GM23338 (cell line): ENCODE measurements at regions not wholly inside any gene's neighbourhood (a gene's known extent, or its start where the extent isn't known, plus 50 kb on each side); places are given as distances from the start of the nearest gene placed in this dataset.

Experiments
- ATAC-seq: fragments of 200-7000 bp; cut with Tn5 transposase; 3 replicates; pipeline ENCODE4 v1.9.1; 2020
- DNase-seq: peaks from one replicate; pipeline ENCODE4 v3.0.0-alpha.2; 2015; ENCODE audit warnings: low spot score
- H2AFZ ChIP-seq: fragments of 200-600 bp; sonication (generic); 2 replicates; pipeline ENCODE4 v1.8.0; 2016; ENCODE audit warnings: antibody characterized with exemption, mild to moderate bottlenecking, moderate library complexity
- H3F3A ChIP-seq: fragments of 200-600 bp; sonication (generic); replicated peaks from 2 replicates; pipeline ENCODE4 v1.8.0; 2017; ENCODE audit warnings: antibody characterized with exemption, mixed run types, low read depth
- H3K27ac ChIP-seq: fragments of 200-600 bp; sonication (generic); 2 replicates; pipeline ENCODE4 v1.6.1; 2016; ENCODE audit warnings: low read depth
- H3K27me3 ChIP-seq: fragments of 200-600 bp; sonication (generic); 2 replicates; pipeline ENCODE4 v1.8.0; 2016; ENCODE audit warnings: mild to moderate bottlenecking, mixed run types, moderate library complexity; ENCODE audit not compliant: insufficient read depth
- H3K36me3 ChIP-seq: fragments of 200-600 bp; sonication (generic); 2 replicates; pipeline ENCODE4 v1.8.0; 2016; ENCODE audit warnings: mild to moderate bottlenecking; ENCODE audit not compliant: insufficient read depth
- H3K4me1 ChIP-seq: fragments of 200-600 bp; sonication (generic); 2 replicates; pipeline ENCODE4 v1.8.0; 2016; ENCODE audit warnings: mild to moderate bottlenecking, moderate library complexity; ENCODE audit not compliant: insufficient read depth
- H3K4me2 ChIP-seq: fragments of 200-600 bp; sonication (generic); 2 replicates; pipeline ENCODE4 v1.7.1; 2017; ENCODE audit warnings: mixed run types
- H3K4me3 ChIP-seq: fragments of 200-600 bp; sonication (generic); 2 replicates; pipeline ENCODE4 v1.6.1; 2016; ENCODE audit warnings: mixed run types
- H3K79me2 ChIP-seq: fragments of 200-600 bp; sonication (generic); replicated peaks from 2 replicates; pipeline ENCODE4 v1.8.0; 2017; ENCODE audit warnings: mild to moderate bottlenecking; ENCODE audit not compliant: insufficient read depth
- H3K9me2 ChIP-seq: fragments of 200-600 bp; sonication (generic); 2 replicates; pipeline ENCODE4 v1.8.0; 2017; ENCODE audit not compliant: insufficient read depth
- H4K20me1 ChIP-seq: fragments of 200-600 bp; sonication (generic); replicated peaks from 2 replicates; pipeline ENCODE4 v1.8.0; 2017; ENCODE audit warnings: mild to moderate bottlenecking; ENCODE audit not compliant: insufficient read depth
- H3K27ac Mint-ChIP-seq: 2 replicates; pipeline ENCODE4 v1.8.0; 2020; ENCODE audit warnings: inconsistent platforms, mild to moderate bottlenecking, moderate library complexity, mixed read lengths
- H3K27me3 Mint-ChIP-seq: 3 replicates; pipeline ENCODE4 v1.8.0; 2022; ENCODE audit warnings: low read depth, mild to moderate bottlenecking, moderate library complexity, mixed read lengths, inconsistent platforms; ENCODE audit not compliant: insufficient read depth, poor library complexity
- H3K36me3 Mint-ChIP-seq: 3 replicates; pipeline ENCODE4 v1.8.0; 2021; ENCODE audit warnings: low read depth, mild to moderate bottlenecking, inconsistent platforms, moderate library complexity, mixed read lengths
- H3K4me1 Mint-ChIP-seq: 3 replicates; pipeline ENCODE4 v1.8.0; 2020; ENCODE audit warnings: mild to moderate bottlenecking, inconsistent platforms, mixed read lengths
- H3K4me3 Mint-ChIP-seq: 3 replicates; pipeline ENCODE4 v1.8.0; 2021; ENCODE audit warnings: moderate library complexity, mild to moderate bottlenecking, inconsistent platforms, mixed read lengths
- H3K9me3 Mint-ChIP-seq: 3 replicates; pipeline ENCODE4 v1.8.0; 2020; ENCODE audit warnings: moderate library complexity, mild to moderate bottlenecking, inconsistent platforms, mixed read lengths
- CREB1 ChIP-seq: fragments of 250-450 bp; sonication (Bioruptor Pico); IDR thresholded peaks from 2 replicates; pipeline ENCODE4 v1.5.0; 2020; ENCODE audit warnings: low read depth, mild to moderate bottlenecking, moderate library complexity
- EZH2 ChIP-seq: fragments of 200-600 bp; sonication (generic); IDR thresholded peaks from one replicate; pipeline ENCODE4 v1.8.0; 2017; ENCODE audit warnings: antibody characterized with exemption, mild to moderate bottlenecking, low read depth; ENCODE audit not compliant: unreplicated experiment
- EZH2phosphoT487 ChIP-seq: fragments of 200-600 bp; sonication (generic); IDR thresholded peaks from one replicate; pipeline ENCODE4 v1.8.1; 2018; ENCODE audit warnings: antibody characterized with exemption; ENCODE audit not compliant: unreplicated experiment
- JUNB ChIP-seq: IDR thresholded peaks from one replicate; pipeline ENCODE4 v1.6.1; 2016; ENCODE audit warnings: antibody characterized with exemption; ENCODE audit not compliant: unreplicated experiment
- NANOG ChIP-seq: IDR thresholded peaks from 2 replicates; pipeline ENCODE4 v1.6.1; 2016; ENCODE audit warnings: antibody characterized with exemption, borderline replicate concordance
- POLR2AphosphoS5 ChIP-seq: IDR thresholded peaks from 2 replicates; pipeline ENCODE4 v1.6.1; 2016; ENCODE audit warnings: antibody characterized with exemption, low read depth
- STAT1 ChIP-seq: IDR thresholded peaks from one replicate; pipeline ENCODE4 v1.6.1; 2016; ENCODE audit warnings: antibody characterized with exemption; ENCODE audit not compliant: unreplicated experiment
- ZNF114 ChIP-seq: fragments of 250-450 bp; sonication (Bioruptor Pico); IDR thresholded peaks from 2 replicates; pipeline ENCODE4 v1.5.0; 2020; ENCODE audit warnings: mild to moderate bottlenecking, moderate library complexity
- ZNF331 ChIP-seq: fragments of 250-450 bp; sonication (Bioruptor Pico); IDR thresholded peaks from 2 replicates; pipeline ENCODE4 v1.5.0; 2020; ENCODE audit warnings: low read depth, mild to moderate bottlenecking, moderate library complexity
- TF ChIP-seq, protein P1 (sequence below): IDR thresholded peaks from one replicate; pipeline ENCODE4 v1.6.1; 2018; ENCODE audit warnings: antibody characterized with exemption; ENCODE audit not compliant: unreplicated experiment
- TF ChIP-seq, protein P2 (sequence below): fragments of 250-450 bp; sonication (Bioruptor Pico); IDR thresholded peaks from 2 replicates; pipeline ENCODE4 v1.5.0; 2020; ENCODE audit warnings: mild to moderate bottlenecking, moderate library complexity
- TF ChIP-seq, protein P3 (sequence below), 2 experiments: fragments of 200-600 bp in 1 of 2; sonication (generic) in 1 of 2; conservative IDR thresholded peaks; 2 replicates each; pipeline versions ENCODE4 v1.5.1 to v1.6.1; 2016 to 2017; ENCODE audit warnings: antibody characterized with exemption in 2 of 2, low read depth in 2 of 2, mild to moderate bottlenecking in 2 of 2, moderate library complexity in 1 of 2
- TF ChIP-seq, protein P4 (sequence below): IDR thresholded peaks from 2 replicates; pipeline ENCODE4 v1.6.1; 2016; ENCODE audit warnings: antibody characterized with exemption

DNA sequence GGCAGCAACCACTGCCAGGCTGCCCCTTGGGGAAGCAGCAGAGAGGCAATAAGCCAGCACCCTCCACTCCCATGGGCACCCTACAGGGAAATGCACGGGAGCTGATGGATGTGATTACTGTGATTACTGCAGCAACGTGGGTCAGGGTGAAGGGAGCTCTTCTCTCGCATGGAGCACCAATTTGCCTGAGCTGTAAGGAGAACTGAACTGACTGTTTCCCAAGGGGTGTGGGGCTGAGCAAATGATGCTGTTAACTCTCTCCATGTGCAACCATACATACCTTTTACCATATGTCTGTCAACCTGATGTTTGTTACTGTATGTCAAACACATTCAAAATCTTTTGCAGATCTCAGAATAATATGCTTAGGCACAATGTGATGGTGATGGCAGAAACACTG is 680.6 kb downstream of the SQOR start:
- Histone ChIP-seq H3K9me2 (no peaks in the 10 kb centered on the region; the same call in 1 of the 2 replicates), H3K4me3 (no peak overlapping the region), H4K20me1 (no peaks in the 10 kb centered on the region), H3K27me3 (no peaks in the 10 kb centered on the region), H3K36me3 (no peaks in the 10 kb centered on the region), H2AFZ (0 out of 2 replicates have a peak overlapping the region, but pooled peaks have one; percentile 15), H3K27ac (no peak overlapping the region), H3K4me1 (0 out of 2 replicates have a peak, but pooled peaks cover 9% of the 10 kb centered on the region), H3K4me2 (no peak overlapping the region), H3K79me2 (no peaks in the 10 kb centered on the region), H3F3A (no peaks in the 10 kb centered on the region)
- DNase-seq (no peak), ATAC-seq (no peak)
- no peak overlapping the region for H3K27ac Mint-ChIP-seq
- H3K36me3 Mint-ChIP-seq: no peaks in the 10 kb centered on the region
- no peaks in the 10 kb centered on the region for H3K27me3 Mint-ChIP-seq
- H3K4me1 Mint-ChIP-seq: peaks cover 2% of the 10 kb centered on the region; the same call in 2 of the 3 replicates
- peaks cover 34% of the 10 kb centered on the region for H3K9me3 Mint-ChIP-seq
- no peak overlapping the region for H3K4me3 Mint-ChIP-seq
- no peak for TF ChIP-seq ZNF331 (CRISPR knock-in tag)
- no peak for TF ChIP-seq EZH2phosphoT487
- TF ChIP-seq, protein P1, sequence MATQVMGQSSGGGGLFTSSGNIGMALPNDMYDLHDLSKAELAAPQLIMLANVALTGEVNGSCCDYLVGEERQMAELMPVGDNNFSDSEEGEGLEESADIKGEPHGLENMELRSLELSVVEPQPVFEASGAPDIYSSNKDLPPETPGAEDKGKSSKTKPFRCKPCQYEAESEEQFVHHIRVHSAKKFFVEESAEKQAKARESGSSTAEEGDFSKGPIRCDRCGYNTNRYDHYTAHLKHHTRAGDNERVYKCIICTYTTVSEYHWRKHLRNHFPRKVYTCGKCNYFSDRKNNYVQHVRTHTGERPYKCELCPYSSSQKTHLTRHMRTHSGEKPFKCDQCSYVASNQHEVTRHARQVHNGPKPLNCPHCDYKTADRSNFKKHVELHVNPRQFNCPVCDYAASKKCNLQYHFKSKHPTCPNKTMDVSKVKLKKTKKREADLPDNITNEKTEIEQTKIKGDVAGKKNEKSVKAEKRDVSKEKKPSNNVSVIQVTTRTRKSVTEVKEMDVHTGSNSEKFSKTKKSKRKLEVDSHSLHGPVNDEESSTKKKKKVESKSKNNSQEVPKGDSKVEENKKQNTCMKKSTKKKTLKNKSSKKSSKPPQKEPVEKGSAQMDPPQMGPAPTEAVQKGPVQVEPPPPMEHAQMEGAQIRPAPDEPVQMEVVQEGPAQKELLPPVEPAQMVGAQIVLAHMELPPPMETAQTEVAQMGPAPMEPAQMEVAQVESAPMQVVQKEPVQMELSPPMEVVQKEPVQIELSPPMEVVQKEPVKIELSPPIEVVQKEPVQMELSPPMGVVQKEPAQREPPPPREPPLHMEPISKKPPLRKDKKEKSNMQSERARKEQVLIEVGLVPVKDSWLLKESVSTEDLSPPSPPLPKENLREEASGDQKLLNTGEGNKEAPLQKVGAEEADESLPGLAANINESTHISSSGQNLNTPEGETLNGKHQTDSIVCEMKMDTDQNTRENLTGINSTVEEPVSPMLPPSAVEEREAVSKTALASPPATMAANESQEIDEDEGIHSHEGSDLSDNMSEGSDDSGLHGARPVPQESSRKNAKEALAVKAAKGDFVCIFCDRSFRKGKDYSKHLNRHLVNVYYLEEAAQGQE: no peak
- no peak for TF ChIP-seq STAT1
- TF ChIP-seq CREB1 (CRISPR knock-in tag): no peak
- no peak for TF ChIP-seq NANOG
- TF ChIP-seq, protein P2, sequence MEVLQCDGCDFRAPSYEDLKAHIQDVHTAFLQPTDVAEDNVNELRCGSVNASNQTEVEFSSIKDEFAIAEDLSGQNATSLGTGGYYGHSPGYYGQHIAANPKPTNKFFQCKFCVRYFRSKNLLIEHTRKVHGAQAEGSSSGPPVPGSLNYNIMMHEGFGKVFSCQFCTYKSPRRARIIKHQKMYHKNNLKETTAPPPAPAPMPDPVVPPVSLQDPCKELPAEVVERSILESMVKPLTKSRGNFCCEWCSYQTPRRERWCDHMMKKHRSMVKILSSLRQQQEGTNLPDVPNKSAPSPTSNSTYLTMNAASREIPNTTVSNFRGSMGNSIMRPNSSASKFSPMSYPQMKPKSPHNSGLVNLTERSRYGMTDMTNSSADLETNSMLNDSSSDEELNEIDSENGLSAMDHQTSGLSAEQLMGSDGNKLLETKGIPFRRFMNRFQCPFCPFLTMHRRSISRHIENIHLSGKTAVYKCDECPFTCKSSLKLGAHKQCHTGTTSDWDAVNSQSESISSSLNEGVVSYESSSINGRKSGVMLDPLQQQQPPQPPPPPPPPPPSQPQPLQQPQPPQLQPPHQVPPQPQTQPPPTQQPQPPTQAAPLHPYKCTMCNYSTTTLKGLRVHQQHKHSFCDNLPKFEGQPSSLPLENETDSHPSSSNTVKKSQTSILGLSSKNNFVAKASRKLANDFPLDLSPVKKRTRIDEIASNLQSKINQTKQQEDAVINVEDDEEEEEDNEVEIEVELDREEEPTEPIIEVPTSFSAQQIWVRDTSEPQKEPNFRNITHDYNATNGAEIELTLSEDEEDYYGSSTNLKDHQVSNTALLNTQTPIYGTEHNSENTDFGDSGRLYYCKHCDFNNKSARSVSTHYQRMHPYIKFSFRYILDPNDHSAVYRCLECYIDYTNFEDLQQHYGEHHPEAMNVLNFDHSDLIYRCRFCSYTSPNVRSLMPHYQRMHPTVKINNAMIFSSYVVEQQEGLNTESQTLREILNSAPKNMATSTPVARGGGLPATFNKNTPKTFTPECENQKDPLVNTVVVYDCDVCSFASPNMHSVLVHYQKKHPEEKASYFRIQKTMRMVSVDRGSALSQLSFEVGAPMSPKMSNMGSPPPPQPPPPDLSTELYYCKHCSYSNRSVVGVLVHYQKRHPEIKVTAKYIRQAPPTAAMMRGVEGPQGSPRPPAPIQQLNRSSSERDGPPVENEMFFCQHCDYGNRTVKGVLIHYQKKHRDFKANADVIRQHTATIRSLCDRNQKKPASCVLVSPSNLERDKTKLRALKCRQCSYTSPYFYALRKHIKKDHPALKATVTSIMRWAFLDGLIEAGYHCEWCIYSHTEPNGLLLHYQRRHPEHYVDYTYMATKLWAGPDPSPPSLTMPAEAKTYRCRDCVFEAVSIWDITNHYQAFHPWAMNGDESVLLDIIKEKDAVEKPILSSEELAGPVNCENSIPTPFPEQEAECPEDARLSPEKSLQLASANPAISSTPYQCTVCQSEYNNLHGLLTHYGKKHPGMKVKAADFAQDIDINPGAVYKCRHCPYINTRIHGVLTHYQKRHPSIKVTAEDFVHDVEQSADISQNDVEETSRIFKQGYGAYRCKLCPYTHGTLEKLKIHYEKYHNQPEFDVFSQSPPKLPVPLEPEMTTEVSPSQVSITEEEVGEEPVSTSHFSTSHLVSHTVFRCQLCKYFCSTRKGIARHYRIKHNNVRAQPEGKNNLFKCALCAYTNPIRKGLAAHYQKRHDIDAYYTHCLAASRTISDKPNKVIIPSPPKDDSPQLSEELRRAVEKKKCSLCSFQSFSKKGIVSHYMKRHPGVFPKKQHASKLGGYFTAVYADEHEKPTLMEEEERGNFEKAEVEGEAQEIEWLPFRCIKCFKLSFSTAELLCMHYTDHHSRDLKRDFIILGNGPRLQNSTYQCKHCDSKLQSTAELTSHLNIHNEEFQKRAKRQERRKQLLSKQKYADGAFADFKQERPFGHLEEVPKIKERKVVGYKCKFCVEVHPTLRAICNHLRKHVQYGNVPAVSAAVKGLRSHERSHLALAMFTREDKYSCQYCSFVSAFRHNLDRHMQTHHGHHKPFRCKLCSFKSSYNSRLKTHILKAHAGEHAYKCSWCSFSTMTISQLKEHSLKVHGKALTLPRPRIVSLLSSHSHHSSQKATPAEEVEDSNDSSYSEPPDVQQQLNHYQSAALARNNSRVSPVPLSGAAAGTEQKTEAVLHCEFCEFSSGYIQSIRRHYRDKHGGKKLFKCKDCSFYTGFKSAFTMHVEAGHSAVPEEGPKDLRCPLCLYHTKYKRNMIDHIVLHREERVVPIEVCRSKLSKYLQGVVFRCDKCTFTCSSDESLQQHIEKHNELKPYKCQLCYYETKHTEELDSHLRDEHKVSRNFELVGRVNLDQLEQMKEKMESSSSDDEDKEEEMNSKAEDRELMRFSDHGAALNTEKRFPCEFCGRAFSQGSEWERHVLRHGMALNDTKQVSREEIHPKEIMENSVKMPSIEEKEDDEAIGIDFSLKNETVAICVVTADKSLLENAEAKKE (CRISPR knock-in tag): no peak
- TF ChIP-seq, protein P3, sequence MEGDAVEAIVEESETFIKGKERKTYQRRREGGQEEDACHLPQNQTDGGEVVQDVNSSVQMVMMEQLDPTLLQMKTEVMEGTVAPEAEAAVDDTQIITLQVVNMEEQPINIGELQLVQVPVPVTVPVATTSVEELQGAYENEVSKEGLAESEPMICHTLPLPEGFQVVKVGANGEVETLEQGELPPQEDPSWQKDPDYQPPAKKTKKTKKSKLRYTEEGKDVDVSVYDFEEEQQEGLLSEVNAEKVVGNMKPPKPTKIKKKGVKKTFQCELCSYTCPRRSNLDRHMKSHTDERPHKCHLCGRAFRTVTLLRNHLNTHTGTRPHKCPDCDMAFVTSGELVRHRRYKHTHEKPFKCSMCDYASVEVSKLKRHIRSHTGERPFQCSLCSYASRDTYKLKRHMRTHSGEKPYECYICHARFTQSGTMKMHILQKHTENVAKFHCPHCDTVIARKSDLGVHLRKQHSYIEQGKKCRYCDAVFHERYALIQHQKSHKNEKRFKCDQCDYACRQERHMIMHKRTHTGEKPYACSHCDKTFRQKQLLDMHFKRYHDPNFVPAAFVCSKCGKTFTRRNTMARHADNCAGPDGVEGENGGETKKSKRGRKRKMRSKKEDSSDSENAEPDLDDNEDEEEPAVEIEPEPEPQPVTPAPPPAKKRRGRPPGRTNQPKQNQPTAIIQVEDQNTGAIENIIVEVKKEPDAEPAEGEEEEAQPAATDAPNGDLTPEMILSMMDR (conservative IDR thresholded peaks at IDR 0.05; ENCODE audit: low read depth in 2 of 2): no peak
- TF ChIP-seq ZNF114: no peak
- no peak for TF ChIP-seq JUNB
- TF ChIP-seq, protein P4, sequence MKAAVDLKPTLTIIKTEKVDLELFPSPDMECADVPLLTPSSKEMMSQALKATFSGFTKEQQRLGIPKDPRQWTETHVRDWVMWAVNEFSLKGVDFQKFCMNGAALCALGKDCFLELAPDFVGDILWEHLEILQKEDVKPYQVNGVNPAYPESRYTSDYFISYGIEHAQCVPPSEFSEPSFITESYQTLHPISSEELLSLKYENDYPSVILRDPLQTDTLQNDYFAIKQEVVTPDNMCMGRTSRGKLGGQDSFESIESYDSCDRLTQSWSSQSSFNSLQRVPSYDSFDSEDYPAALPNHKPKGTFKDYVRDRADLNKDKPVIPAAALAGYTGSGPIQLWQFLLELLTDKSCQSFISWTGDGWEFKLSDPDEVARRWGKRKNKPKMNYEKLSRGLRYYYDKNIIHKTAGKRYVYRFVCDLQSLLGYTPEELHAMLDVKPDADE: no peak
- no peak for TF ChIP-seq EZH2
- TF ChIP-seq POLR2AphosphoS5: no peak
